HG03196 (cell line): ENCODE measurements at regions not wholly inside any gene's neighbourhood (a gene's known extent, or its start where the extent isn't known, plus 50 kb on each side); places are given as distances from the start of the nearest gene placed in this dataset.

Experiments used
- ATAC-seq: cut with Tn5 transposase; IDR thresholded peaks from one replicate; pipeline ENCODE4 v1.9.1; 2021; ENCODE audit not compliant: unreplicated experiment

DNA sequence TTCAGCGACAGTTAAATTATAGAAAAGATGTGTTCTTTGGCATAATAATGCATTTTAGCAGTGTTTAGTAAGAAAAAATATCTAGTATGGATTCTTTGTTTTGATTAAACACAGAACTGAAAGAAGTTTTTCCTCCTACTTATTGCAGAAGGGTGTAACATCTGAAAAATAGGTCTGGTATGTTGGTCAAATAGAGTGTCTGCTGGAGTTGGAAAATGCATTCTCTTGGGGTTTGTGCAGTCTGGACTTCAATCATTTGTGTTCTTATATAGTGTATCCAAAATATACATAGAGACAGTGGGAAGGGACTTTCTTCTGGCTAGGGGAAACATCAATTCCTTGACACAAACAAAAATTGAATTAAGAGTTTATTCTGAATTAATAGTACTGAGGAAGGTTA is 132.4 kb upstream of the MAN1A1 start:
- ATAC-seq, result no peak

- ATAC-seq, result no peak
These were observed 131.5 kb upstream of the MAN1A1 start for GRCh38 chr6:119480961-119481497.

- ATAC-seq, result no peak
These were observed 130.5 kb upstream of the MAN1A1 start for GRCh38 chr6:119479860-119480655.

DNA sequence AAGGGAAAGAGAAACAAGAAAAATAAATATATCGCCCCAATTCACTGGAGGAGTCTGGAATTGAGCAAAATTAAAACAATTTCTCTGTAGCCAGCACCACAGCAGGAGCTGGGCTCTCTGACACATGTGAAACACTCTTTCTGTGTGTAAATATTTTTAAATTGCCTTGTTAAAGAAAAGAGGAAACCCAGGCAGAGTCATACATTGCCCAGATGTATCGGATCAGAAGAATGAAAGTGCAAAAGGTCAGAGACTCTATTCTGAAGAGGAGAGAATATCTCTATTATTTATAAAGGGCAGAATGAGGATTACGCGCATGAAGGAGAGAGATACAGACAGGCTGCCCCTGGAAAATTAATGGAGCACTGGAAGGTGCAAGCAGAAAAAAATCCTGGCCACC is 127.0 kb upstream of the MAN1A1 start:
- peak; percentile 83 for ATAC-seq

GRCh38 chr6:119476024-119476423 is 126.5 kb upstream of the MAN1A1 start:
- no peak for ATAC-seq

DNA sequence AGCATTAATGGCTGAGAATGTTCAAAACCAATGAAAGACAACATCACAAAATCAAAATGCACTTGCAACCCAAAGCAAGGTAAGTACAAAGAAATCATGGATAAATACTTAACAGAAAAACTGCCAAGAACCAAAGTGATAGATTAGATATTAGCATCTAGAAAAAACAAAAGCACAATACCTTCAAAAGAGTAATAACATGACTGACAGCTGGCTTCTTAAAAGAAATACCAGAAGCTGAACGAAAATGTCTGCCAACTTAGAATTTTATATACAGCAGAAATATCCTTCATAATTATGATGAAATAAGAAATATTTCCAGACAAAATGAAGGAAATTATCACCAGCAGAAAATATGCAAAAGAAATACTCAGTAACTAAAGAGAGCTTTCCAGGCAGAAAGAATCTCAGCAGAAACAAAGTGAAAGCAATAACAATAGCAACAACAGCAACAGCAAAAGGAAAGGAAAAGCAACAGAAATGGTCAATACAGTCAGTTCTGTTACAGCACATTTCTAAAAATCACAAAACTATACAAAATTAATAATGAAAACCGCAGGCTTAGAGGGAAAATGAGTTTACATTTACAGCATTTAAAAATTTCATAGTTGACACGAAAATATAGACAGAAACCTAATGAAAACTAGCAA is 121.5 kb upstream of the MAN1A1 start:
- ATAC-seq, result no peak

DNA sequence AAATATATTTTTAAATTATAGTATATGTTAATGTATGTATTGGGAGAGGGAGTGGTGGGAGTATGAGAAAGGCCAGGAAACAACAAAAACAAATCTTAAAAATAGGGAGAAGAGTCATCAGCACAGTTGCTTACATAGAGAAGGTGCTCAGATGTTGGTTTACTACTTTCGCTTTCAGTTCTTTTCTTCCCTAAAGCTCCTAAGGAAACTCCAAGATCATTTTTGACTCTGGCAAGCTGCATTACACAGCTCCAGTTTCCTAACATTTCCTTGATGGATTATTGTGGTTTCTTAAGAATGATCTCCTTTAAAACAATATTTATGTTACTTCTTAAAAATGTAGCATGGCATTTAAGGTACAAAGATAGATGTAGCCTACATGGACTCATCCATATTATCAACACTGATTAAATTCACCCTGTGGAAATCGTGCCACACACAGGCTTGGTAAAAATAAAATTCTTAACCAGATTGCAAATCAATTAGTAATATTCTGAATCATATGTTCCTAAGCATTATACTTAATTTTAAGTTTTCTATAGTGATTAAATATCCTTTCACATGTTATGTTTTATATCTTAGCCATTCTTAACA is 118.0 kb upstream of the MAN1A1 start:
- no peak for ATAC-seq

DNA sequence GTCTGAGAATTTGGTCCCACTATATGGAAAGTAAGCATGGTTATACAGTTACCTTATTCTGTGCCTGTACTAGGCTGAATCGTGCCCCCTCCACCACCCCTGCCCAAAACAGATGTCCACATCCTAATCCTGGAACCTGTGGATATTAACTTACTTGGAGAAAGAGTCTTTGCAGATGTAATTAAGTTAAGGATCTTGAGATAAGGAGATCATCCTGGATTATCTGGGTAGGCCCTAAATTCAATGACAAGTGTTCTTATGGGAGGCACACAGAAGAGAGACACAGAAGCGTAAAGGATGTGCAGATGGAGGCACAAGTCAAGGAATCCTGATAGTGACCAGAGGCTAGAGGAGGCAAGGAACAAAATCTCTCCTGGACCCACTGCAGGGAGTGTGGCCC is 116.7 kb upstream of the MAN1A1 start:
- ATAC-seq, result no peak

DNA sequence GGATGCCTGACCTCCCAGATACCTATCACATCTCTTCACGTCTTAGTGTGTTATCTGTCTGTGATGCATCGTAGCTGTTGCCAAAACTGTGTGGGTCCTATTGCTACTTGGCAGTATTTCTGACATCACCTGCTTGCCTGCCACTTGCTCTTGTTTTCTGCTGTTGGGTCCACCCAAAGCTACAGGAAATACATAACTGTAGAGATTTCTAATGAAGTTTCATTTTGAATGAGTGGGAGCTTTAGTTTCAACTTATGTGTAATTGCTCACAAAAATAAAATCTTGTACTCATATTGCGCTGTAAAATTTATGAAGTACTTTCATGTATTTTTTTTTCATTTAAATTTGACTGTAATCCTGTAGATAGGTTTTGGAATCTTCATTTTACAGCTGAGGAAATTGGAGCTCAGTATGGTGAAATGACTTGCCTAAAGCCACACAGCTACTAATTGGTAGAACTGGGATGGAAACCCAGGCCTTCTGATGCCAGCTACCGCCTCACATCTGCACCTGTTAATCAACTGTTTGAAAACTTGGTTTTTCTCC is 113.6 kb upstream of the MAN1A1 start:
- ATAC-seq, result peak; percentile 78

GRCh38 chr6:119461187-119461586 is 111.6 kb upstream of the MAN1A1 start:
- ATAC-seq, result no peak

- peak; percentile 72 for ATAC-seq
These were observed 109.8 kb upstream of the MAN1A1 start for GRCh38 chr6:119459207-119459974.

- no peak for ATAC-seq
These were observed 105.2 kb upstream of the MAN1A1 start for GRCh38 chr6:119454714-119455113.

- ATAC-seq, result no peak
These were observed 104.0 kb upstream of the MAN1A1 start for GRCh38 chr6:119453242-119454200.

DNA sequence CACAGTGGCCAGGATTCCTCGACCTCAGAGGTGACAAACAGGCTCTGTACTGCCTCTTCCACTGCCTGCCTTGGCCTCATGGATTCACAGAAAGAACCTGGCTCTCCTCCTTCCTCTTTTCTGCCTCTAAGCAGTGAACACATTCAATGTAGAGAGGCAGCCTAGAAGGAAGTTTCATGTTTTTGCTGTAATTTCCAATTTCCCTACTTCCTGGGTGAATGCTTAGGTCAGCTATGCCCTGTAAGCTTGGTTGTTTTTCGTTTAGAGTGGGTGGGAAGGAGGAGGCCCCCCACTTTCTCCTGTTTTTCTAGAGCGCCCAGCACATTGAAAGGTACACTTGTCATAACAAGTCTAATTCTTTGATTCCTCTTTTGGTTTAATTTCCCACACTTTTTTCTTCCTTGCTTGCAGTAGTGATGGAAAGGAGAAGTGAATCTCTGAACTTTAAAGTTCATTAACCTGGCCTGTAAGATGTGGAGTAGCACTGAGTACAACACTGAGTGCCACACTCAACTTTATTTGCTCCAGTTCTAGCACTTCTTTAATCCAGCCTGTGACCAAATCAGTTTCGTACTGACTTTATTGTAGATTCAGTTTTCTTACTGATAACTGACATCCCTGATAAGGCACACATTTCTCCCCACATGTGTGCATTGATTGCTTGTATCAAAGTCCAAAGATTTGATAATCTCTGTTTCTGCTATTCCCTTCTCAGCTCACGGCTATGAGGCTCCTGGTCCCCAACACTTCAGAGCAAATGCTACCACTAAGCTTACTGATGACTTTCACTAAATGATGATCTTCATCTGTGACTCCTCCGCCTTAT is 100.0 kb upstream of the MAN1A1 start:
- ATAC-seq, result no peak

GRCh38 chr6:119447921-119448320 is 98.4 kb upstream of the MAN1A1 start:
- ATAC-seq, result no peak

- ATAC-seq, result no peak
These were observed 97.0 kb upstream of the MAN1A1 start for GRCh38 chr6:119446609-119447008.

- ATAC-seq, result peak; percentile 35
These were observed 96.6 kb upstream of the MAN1A1 start for GRCh38 chr6:119446115-119446554.

DNA sequence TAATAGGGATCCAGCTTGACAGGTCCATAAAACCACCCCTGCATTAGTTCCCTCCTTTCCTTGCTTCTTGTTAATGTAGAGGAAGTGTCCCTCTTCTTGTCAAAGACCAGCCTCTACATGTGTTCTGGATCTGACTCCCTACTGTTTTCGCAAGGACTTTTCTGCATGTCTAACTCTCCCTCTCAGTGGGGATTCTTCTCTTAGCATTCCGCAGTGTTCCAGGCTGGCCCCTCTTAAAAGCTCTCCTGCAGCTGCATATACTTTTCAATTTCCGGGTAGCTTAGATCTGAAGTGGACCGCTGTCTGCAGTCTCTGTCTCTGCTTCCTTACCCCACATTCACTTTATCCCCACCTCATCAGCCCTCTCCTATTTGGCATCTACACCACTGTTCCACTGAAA is 96.1 kb upstream of the MAN1A1 start:
- ATAC-seq, result no peak
